H1 (cell line): ENCODE measurements at regions not wholly inside any gene's neighbourhood (a gene's known extent, or its start where the extent isn't known, plus 50 kb on each side); places are given as distances from the start of the nearest gene placed in this dataset.

Experiments
- CTCF ChIA-PET: fragments of 300-600 bp; sonication (Branson Sonifier 250); formaldehyde crosslinking; loops from one replicate; lab custom pipeline; 2021; ENCODE audit not compliant: partially characterized antibody; lab: Charles Lee
- POLR2A ChIA-PET: fragments of 300-600 bp; sonication (Branson Sonifier 250); formaldehyde crosslinking; loops from one replicate; lab custom pipeline; 2021; ENCODE audit warnings: inconsistent platforms; ENCODE audit not compliant: partially characterized antibody; lab: Charles Lee
- DNase-seq, 2 experiments: peaks; one replicate each; pipeline versions ENCODE4 v3.0.0 to v3.0.0-alpha.2; 2010 to 2022; ENCODE audit warnings: low spot score in 2 of 2, low read depth in 1 of 2, mixed read lengths in 1 of 2
- FAIRE-seq: peaks from 2 replicates; lab custom pipeline; 2011; peaks lifted over from hg19 to GRCh38; lab: Jason Lieb, UNC
- H2AFZ ChIP-seq: 2 replicates; pipeline ENCODE4 v1.8.1; 2012; ENCODE audit warnings: low read length, inconsistent platforms
- H2AK5ac ChIP-seq: 2 replicates; pipeline ENCODE4 v1.6.1; 2013; ENCODE audit warnings: low read depth, low read length
- H2BK120ac ChIP-seq: replicated peaks from 2 replicates; pipeline ENCODE3; 2013; ENCODE audit warnings: low read depth, low read length, inconsistent platforms
- H2BK12ac ChIP-seq: 2 replicates; pipeline ENCODE4 v1.6.1; 2013; ENCODE audit warnings: low read depth, low read length
- H2BK15ac ChIP-seq: 2 replicates; pipeline ENCODE4 v1.6.1; 2013; ENCODE audit warnings: low read length
- H2BK20ac ChIP-seq: 2 replicates; pipeline ENCODE4 v1.6.1; 2013; ENCODE audit warnings: low read length
- H2BK5ac ChIP-seq: 2 replicates; pipeline ENCODE4 v1.6.1; 2013; ENCODE audit warnings: low read depth, low read length
- H3K14ac ChIP-seq: 2 replicates; pipeline ENCODE4 v1.6.1; 2013; ENCODE audit warnings: inconsistent platforms; ENCODE audit not compliant: insufficient read length
- H3K18ac ChIP-seq: 2 replicates; pipeline ENCODE4 v1.6.1; 2013; ENCODE audit warnings: low read length; ENCODE audit errors: extremely low read depth
- H3K23ac ChIP-seq: 2 replicates; pipeline ENCODE4 v1.6.1; 2013; ENCODE audit warnings: inconsistent platforms; ENCODE audit not compliant: insufficient read length
- H3K23me2 ChIP-seq: 2 replicates; pipeline ENCODE4 v1.6.1; 2013; ENCODE audit warnings: low read depth, low read length
- H3K27ac ChIP-seq: 2 replicates; pipeline ENCODE4 v1.6.1; 2011; ENCODE audit warnings: low read depth, low read length, inconsistent platforms
- H3K27me3 ChIP-seq, 4 experiments: replicated peaks in 1 of 4; 1 replicate in 1 of 4; 2 replicates in 3 of 4; pipeline versions ENCODE4 v1.6.1 to v1.8.1; 2011 to 2013; ENCODE audit warnings: low read length in 3 of 4, mild to moderate bottlenecking in 3 of 4, inconsistent platforms in 2 of 4, mixed read lengths in 2 of 4, moderate library complexity in 1 of 4; ENCODE audit not compliant: control insufficient read depth in 3 of 4, insufficient read depth in 3 of 4; ENCODE audit errors: extremely low read depth in 1 of 4
- H3K36me3 ChIP-seq, 4 experiments: 2 replicates each; pipeline versions ENCODE4 v1.6.1 to v1.8.1; 2011 to 2013; ENCODE audit warnings: mild to moderate bottlenecking in 4 of 4, low read length in 3 of 4, moderate library complexity in 2 of 4, control low read depth in 1 of 4, inconsistent platforms in 1 of 4; ENCODE audit not compliant: insufficient read depth in 4 of 4, control insufficient read depth in 2 of 4
- H3K4ac ChIP-seq: replicated peaks from 2 replicates; pipeline ENCODE3; 2013; ENCODE audit warnings: low read length, low read depth, mixed read lengths, inconsistent platforms; ENCODE audit not compliant: insufficient read length
- H3K4me1 ChIP-seq, 4 experiments: replicated peaks in 1 of 4; 1 replicate in 1 of 4; 2 replicates in 3 of 4; pipeline versions ENCODE4 v1.6.1 to v1.8.1; 2011 to 2013; ENCODE audit warnings: low read length in 3 of 4, inconsistent platforms in 2 of 4, mixed read lengths in 1 of 4; ENCODE audit not compliant: insufficient read depth in 4 of 4, control insufficient read depth in 3 of 4
- H3K4me2 ChIP-seq, 2 experiments: 2 replicates each; pipeline versions ENCODE4 v1.6.1 to v1.8.1; 2011 to 2013; ENCODE audit warnings: low read depth in 2 of 2, low read length in 2 of 2, control low read depth in 1 of 2, inconsistent platforms in 1 of 2, mild to moderate bottlenecking in 1 of 2; ENCODE audit not compliant: insufficient read depth in 1 of 2
- H3K4me3 ChIP-seq, 4 experiments: fragments of 200-600, 300-600 bp in 1 of 4; sonication (generic), shearing (Covaris generic), sonication (Bioruptor Twin) in 1 of 4; 2 replicates each; pipeline versions ENCODE4 v1.5.1 to v1.8.1; 2011 to 2016; ENCODE audit warnings: low read length in 4 of 4, low read depth in 3 of 4, control low read depth in 2 of 4, inconsistent platforms in 2 of 4, mild to moderate bottlenecking in 2 of 4, mixed read lengths in 1 of 4, moderate library complexity in 1 of 4; ENCODE audit not compliant: insufficient read depth in 2 of 4; ENCODE audit errors: extremely low read depth in 1 of 4
- H3K56ac ChIP-seq: replicated peaks from 2 replicates; pipeline ENCODE3; 2013; ENCODE audit warnings: low read depth, mild to moderate bottlenecking, mixed read lengths, low read length, inconsistent platforms; ENCODE audit not compliant: insufficient read length
- H3K79me1 ChIP-seq: 2 replicates; pipeline ENCODE4 v1.6.1; 2013; ENCODE audit warnings: low read depth, low read length, control low read depth
- H3K79me2 ChIP-seq, 2 experiments: 2 replicates each; pipeline versions ENCODE4 v1.6.1 to v1.8.1; 2012 to 2013; ENCODE audit warnings: low read length in 2 of 2, mild to moderate bottlenecking in 2 of 2, inconsistent platforms in 1 of 2; ENCODE audit not compliant: insufficient read depth in 2 of 2, control insufficient read depth in 1 of 2
- H3K9ac ChIP-seq, 4 experiments: replicated peaks in 1 of 4; 1 replicate in 1 of 4; 2 replicates in 3 of 4; pipeline versions ENCODE4 v1.6.1 to v1.8.1; 2011 to 2013; ENCODE audit warnings: low read depth in 3 of 4, low read length in 3 of 4, control low read depth in 2 of 4, mild to moderate bottlenecking in 2 of 4, moderate library complexity in 2 of 4, inconsistent platforms in 1 of 4; ENCODE audit errors: extremely low read depth in 1 of 4
- H3K9me3 ChIP-seq, 2 experiments: 2 replicates each; pipeline versions ENCODE4 v1.6.1 to v1.8.1; 2012 to 2013; ENCODE audit warnings: mild to moderate bottlenecking in 2 of 2, moderate library complexity in 2 of 2, control low read depth in 1 of 2, inconsistent platforms in 1 of 2, low read depth in 1 of 2, low read length in 1 of 2, mixed read lengths in 1 of 2; ENCODE audit not compliant: insufficient read depth in 2 of 2
- H4K20me1 ChIP-seq, 2 experiments: replicated peaks in 1 of 2; 2 replicates each; pipeline versions ENCODE3 to v1.8.1; 2011 to 2013; ENCODE audit warnings: inconsistent platforms in 2 of 2, low read length in 2 of 2, mild to moderate bottlenecking in 1 of 2; ENCODE audit not compliant: insufficient read depth in 2 of 2, control insufficient read depth in 1 of 2
- H4K5ac ChIP-seq: 2 replicates; pipeline ENCODE4 v1.6.1; 2013; ENCODE audit warnings: low read length, low read depth, mixed read lengths, inconsistent platforms; ENCODE audit not compliant: insufficient read length
- H4K8ac ChIP-seq: 2 replicates; pipeline ENCODE4 v1.8.0; 2013; ENCODE audit warnings: mild to moderate bottlenecking, moderate library complexity, low read length, inconsistent platforms; ENCODE audit not compliant: insufficient read depth; ENCODE audit errors: extremely low read depth
- H4K91ac ChIP-seq: replicated peaks from 2 replicates; pipeline ENCODE3; 2013; ENCODE audit warnings: low read length, mixed read lengths, inconsistent platforms; ENCODE audit not compliant: insufficient read length
- CEBPB ChIP-seq: IDR thresholded peaks from 2 replicates; pipeline ENCODE4 v1.6.1; 2012; ENCODE audit warnings: low read depth, low read length
- CHD1 ChIP-seq: IDR thresholded peaks from 2 replicates; pipeline ENCODE4 v1.6.1; 2012; ENCODE audit warnings: low read depth, low read length, improper control_type of control experiment
- EP300 ChIP-seq, 2 experiments: IDR thresholded peaks; 1 replicate in 1 of 2; 2 replicates in 1 of 2; pipeline ENCODE4 v1.6.1; 2011 to 2012; ENCODE audit warnings: low read depth in 2 of 2, low read length in 2 of 2, mild to moderate bottlenecking in 2 of 2, borderline replicate concordance in 1 of 2, inconsistent platforms in 1 of 2, moderate library complexity in 1 of 2
- EZH2 ChIP-seq: fragments of 200-600 bp; sonication (generic); IDR thresholded peaks from 2 replicates; pipeline ENCODE4 v1.7.1; 2012; ENCODE audit warnings: low read depth, mild to moderate bottlenecking, moderate library complexity, low read length, inconsistent platforms; ENCODE audit not compliant: severe bottlenecking
- FOSL1 ChIP-seq: IDR thresholded peaks from 2 replicates; pipeline ENCODE4 v1.6.1; 2011; ENCODE audit warnings: mild to moderate bottlenecking, low read depth, low read length, moderate library complexity; ENCODE audit not compliant: insufficient read depth
- KDM4A ChIP-seq: IDR thresholded peaks from one replicate; pipeline ENCODE4 v1.7.1; 2012; ENCODE audit warnings: low read depth, mild to moderate bottlenecking, moderate library complexity, low read length, inconsistent platforms; ENCODE audit not compliant: severe bottlenecking
- KDM5A ChIP-seq: fragments of 200-600 bp; IDR thresholded peaks from 2 replicates; pipeline ENCODE4 v1.7.1; 2012; ENCODE audit warnings: mild to moderate bottlenecking, low read length, inconsistent platforms, mixed read lengths
- NRF1 ChIP-seq: IDR thresholded peaks from 2 replicates; pipeline ENCODE4 v1.6.1; 2011; ENCODE audit warnings: mild to moderate bottlenecking, low read depth, low read length, improper control_type of control experiment
- RAD21 ChIP-seq, 2 experiments: IDR thresholded peaks in 1 of 2; conservative IDR thresholded peaks in 1 of 2; 2 replicates each; pipeline ENCODE4 v1.6.1; 2011; ENCODE audit warnings: low read depth in 2 of 2, low read length in 2 of 2, improper control_type of control experiment in 1 of 2, inconsistent platforms in 1 of 2, mild to moderate bottlenecking in 1 of 2, moderate library complexity in 1 of 2
- SP4 ChIP-seq: IDR thresholded peaks from 2 replicates; pipeline ENCODE4 v1.6.1; 2012; ENCODE audit warnings: low read length, inconsistent platforms
- WGBS, 2 experiments: shearing (Covaris generic) in 1 of 2; methylation state at CpG; one replicate each; pipeline versions ENCODE4 v1.1.6 to v1.1.7; 2013 to 2015; ENCODE audit warnings: low lambda C conversion rate in 2 of 2, mixed read lengths in 2 of 2, inconsistent platforms in 1 of 2, low coverage in 1 of 2, missing lambda C conversion rate in 1 of 2; ENCODE audit not compliant: insufficient replicate concordance in 2 of 2, insufficient coverage in 1 of 2, insufficient read length in 1 of 2; ENCODE audit errors: extremely low coverage in 1 of 2, missing lambda C conversion rate in 1 of 2; 5-methylcytosine and 5-hydroxymethylcytosine counted together
- TF ChIP-seq, protein P1 (sequence below): IDR thresholded peaks from 2 replicates; pipeline ENCODE4 v1.6.1; 2012; ENCODE audit warnings: inconsistent platforms

DNA sequence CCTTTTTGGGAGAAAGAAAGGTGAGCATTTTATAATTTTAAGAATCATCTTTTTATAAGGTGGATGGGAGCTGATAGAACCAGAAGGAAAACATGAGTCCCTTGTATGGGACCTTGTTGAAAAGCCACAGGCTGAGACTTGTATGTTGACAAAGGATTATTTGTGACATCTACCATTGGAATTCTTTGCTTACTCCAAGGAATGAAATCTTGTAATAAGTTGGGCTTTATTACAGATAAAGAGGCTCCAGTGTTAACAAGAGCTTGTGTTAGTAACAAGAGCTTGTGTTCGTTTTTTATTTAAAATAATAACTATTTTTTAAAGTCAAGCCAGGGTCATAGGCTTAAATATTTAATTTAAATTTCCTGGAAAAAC is 201.1 kb upstream of the CHRM3 start:
- POLR2A ChIA-PET: no interaction called here
- DNase-seq (no peak), FAIRE-seq (no peak)
- Histone ChIP-seq H3K36me3 (no peaks in the 10 kb centered on the region), H3K56ac (no peak overlapping the region), H3K79me1 (no peaks in the 10 kb centered on the region), H3K18ac (no peak overlapping the region), H3K4ac (no peak overlapping the region), H4K20me1 (no peaks in the 10 kb centered on the region), H4K91ac (no peak overlapping the region), H4K8ac (no peak overlapping the region), H3K23ac (no peak overlapping the region), H3K9ac (no peak overlapping the region), H3K79me2 (no peaks in the 10 kb centered on the region), H3K9me3 (no peaks in the 10 kb centered on the region), H2BK120ac (no peak overlapping the region), H3K4me1 (no peaks in the 10 kb centered on the region), H3K23me2 (no peaks in the 10 kb centered on the region), H2AFZ (no peak overlapping the region), H3K4me2 (no peak overlapping the region), H3K27me3 (no peaks in the 10 kb centered on the region), H3K4me3 (no peak overlapping the region), H2BK15ac (no peak overlapping the region), H4K5ac (no peak overlapping the region), H2BK20ac (no peak overlapping the region), H2BK12ac (no peak overlapping the region), H3K14ac (no peak overlapping the region), H2AK5ac (no peak overlapping the region), H2BK5ac (no peak overlapping the region), H3K27ac (no peak overlapping the region)
- 94% methylated on average over 1 of the region's 1 CpG; no CpG with 5 or more reads in 1 of the 2 experiments for WGBS, 2 experiments
- CTCF ChIA-PET: no interaction called here
- no peak for TF ChIP-seq RAD21 (IDR thresholded peaks at IDR 0.05 in 1 of 2, conservative IDR thresholded peaks at IDR 0.05 in 1 of 2; ENCODE audit: low read depth in 2 of 2, low read length in 2 of 2)
- no peak for TF ChIP-seq CEBPB
- TF ChIP-seq CHD1: no peak
- no peak for TF ChIP-seq FOSL1
- TF ChIP-seq EP300 (IDR thresholded peaks at IDR 0.05; ENCODE audit: borderline replicate concordance in 1 of 2, low read depth in 2 of 2, low read length in 2 of 2): no peak
- TF ChIP-seq EZH2: no peak
- TF ChIP-seq, protein P1, sequence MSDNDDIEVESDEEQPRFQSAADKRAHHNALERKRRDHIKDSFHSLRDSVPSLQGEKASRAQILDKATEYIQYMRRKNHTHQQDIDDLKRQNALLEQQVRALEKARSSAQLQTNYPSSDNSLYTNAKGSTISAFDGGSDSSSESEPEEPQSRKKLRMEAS: no peak
- TF ChIP-seq NRF1: no peak
- TF ChIP-seq KDM4A: no peak
- no peak for TF ChIP-seq KDM5A
- TF ChIP-seq SP4: no peak
